Right lobe of liver (tissue), 6 donors: ENCODE measurements at regions not wholly inside any gene's neighbourhood (a gene's known extent, or its start where the extent isn't known, plus 50 kb on each side); places are given as distances from the start of the nearest gene placed in this dataset.
"Not testable (repeated sequence)": the region's sequence is repeated elsewhere in the genome, so short reads cannot be mapped to it uniquely, and the experiment has no call there.

Experiments used
- ATAC-seq, 4 donors: fragments of 200-7000 bp; cut with Tn5 transposase; one replicate each; pipeline ENCODE4 v1.9.1; 2020; ENCODE audit warnings: mild to moderate bottlenecking in 4 of 4, moderate library complexity in 4 of 4
- DNase-seq, 3 donors: peaks; one replicate each; pipeline ENCODE4 v3.0.0-alpha.2; 2020
- H3K27ac ChIP-seq, 3 donors: fragments of 200-600 bp; one replicate each; pipeline ENCODE4 v1.8.0; 2022
- H3K27me3 ChIP-seq, 2 donors: fragments of 200-600 bp; one replicate each; pipeline ENCODE4 v1.8.0; 2022
- H3K36me3 ChIP-seq, 4 donors: fragments of 200-600 bp; sonication (generic) in 1 of 4; one replicate each; pipeline versions ENCODE4 v1.5.1 to v1.8.0; 2017 to 2022; ENCODE audit warnings: control low read depth in 1 of 4
- H3K4me1 ChIP-seq, 4 donors: fragments of 200-600 bp; sonication (generic) in 1 of 4; one replicate each; pipeline versions ENCODE4 v1.5.1 to v1.8.0; 2017 to 2022; ENCODE audit warnings: control low read depth in 1 of 4
- H3K4me3 ChIP-seq, 3 donors: fragments of 200-600 bp; one replicate each; pipeline ENCODE4 v1.8.0; 2022
- H3K9me3 ChIP-seq, 4 donors: fragments of 200-600 bp; sonication (generic) in 1 of 4; one replicate each; pipeline versions ENCODE4 v1.5.1 to v1.8.0; 2017 to 2022; ENCODE audit warnings: control low read depth in 1 of 4
- POLR2A ChIP-seq: fragments of 450-650 bp; IDR thresholded peaks from one replicate; pipeline ENCODE4 v1.6.1; 2017; ENCODE audit warnings: antibody characterized with exemption, mild to moderate bottlenecking
- WGBS: methylation state at CpG from one replicate; pipeline ENCODE4 v1.1.6; 2018; ENCODE audit warnings: low coverage, low lambda C conversion rate; ENCODE audit not compliant: insufficient coverage; ENCODE audit errors: missing lambda C conversion rate; 5-methylcytosine and 5-hydroxymethylcytosine counted together
- intact Hi-C, 2 donors: fragments of 100-400 bp; cut with DNase I; formaldehyde crosslinking; loops; one replicate each; pipeline versions ENCODE4 v1.11.2 to v1.14.1; 2022
- TF ChIP-seq, protein P1 (sequence below), 4 donors: fragments of 200-600 bp in 3 of 4; fragments of 450-650 bp in 1 of 4; IDR thresholded peaks; one replicate each; pipeline versions ENCODE4 v1.5.1 to v1.8.0; 2016 to 2022; ENCODE audit warnings: antibody characterized with exemption in 4 of 4, mild to moderate bottlenecking in 2 of 4
- donor health status: DM: no; HTN: yes; CAD: no.
- donor health status: DM: no; HTN: no; CAD: no.
- donor health status: DM: no; HTN: no; CAD: no.
- donor health status: DM: no; HTN: yes; CAD: no.
- donor health status: DM: no; HTN: yes; CAD: no.

DNA sequence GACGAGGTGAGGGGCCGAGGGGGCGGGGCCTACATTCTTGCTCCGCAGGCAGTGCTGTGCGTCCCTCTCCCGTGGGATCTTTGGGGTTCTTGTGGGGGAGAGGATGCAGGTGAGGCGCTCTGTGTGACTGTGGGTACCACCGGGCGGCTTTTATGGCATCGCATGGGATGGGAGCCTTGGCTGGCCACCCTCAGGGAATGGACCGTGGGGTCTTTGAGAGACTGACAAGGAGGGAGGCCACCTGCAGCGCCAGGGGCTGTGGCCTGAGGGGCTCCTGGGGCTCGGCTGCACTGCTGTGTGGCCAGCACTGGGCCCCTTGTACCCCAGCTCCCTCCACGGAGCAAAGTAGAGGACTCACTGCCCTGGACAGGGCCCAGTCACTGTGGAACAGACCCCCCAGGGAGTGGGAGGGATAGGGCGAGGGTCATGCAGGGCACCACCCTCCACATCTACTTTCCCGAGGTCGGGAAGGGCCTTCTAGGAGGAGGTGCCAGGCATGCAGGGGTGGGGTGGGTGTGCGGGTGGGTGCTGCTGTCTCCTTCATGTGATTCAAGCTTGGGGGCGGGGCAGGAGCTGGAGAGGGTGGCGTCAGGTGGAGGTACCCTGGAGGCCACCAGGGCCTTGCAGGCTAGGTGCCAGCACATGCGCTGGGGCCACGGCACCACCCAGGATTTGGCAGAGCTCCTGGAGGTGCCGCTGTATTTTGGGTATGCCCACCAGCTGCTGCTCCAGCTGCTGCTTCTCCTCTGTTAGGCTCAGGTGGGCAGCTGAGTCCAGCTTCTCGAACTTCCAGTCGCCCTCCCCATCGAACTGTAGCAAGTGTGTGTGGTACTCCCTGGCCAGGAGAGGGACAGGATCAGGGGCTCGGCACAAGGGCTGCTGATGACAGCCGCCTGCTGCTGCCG, 1072.4 kb downstream of the RPIA start:
- TF ChIP-seq, protein P1, sequence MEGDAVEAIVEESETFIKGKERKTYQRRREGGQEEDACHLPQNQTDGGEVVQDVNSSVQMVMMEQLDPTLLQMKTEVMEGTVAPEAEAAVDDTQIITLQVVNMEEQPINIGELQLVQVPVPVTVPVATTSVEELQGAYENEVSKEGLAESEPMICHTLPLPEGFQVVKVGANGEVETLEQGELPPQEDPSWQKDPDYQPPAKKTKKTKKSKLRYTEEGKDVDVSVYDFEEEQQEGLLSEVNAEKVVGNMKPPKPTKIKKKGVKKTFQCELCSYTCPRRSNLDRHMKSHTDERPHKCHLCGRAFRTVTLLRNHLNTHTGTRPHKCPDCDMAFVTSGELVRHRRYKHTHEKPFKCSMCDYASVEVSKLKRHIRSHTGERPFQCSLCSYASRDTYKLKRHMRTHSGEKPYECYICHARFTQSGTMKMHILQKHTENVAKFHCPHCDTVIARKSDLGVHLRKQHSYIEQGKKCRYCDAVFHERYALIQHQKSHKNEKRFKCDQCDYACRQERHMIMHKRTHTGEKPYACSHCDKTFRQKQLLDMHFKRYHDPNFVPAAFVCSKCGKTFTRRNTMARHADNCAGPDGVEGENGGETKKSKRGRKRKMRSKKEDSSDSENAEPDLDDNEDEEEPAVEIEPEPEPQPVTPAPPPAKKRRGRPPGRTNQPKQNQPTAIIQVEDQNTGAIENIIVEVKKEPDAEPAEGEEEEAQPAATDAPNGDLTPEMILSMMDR (IDR thresholded peaks at IDR 0.05) = no peak
- no peak for TF ChIP-seq POLR2A
- H3K27me3 ChIP-seq = no peaks in the 10 kb centered on the region
- no peak overlapping the region for H3K27ac ChIP-seq
- intact Hi-C loops = no loop called here
- WGBS = 67% methylated on average over 18 of the region's 29 CpGs
- no peaks in the 10 kb centered on the region for H3K36me3 ChIP-seq
- ATAC-seq (peak in 1 of 4 donors; percentile 40), DNase-seq (peak; percentile 19 to 54 (median 49))
- H3K4me3 ChIP-seq = no peak overlapping the region
- H3K4me1 ChIP-seq = no peaks in the 10 kb centered on the region
- no peaks in the 10 kb centered on the region for H3K9me3 ChIP-seq

DNA sequence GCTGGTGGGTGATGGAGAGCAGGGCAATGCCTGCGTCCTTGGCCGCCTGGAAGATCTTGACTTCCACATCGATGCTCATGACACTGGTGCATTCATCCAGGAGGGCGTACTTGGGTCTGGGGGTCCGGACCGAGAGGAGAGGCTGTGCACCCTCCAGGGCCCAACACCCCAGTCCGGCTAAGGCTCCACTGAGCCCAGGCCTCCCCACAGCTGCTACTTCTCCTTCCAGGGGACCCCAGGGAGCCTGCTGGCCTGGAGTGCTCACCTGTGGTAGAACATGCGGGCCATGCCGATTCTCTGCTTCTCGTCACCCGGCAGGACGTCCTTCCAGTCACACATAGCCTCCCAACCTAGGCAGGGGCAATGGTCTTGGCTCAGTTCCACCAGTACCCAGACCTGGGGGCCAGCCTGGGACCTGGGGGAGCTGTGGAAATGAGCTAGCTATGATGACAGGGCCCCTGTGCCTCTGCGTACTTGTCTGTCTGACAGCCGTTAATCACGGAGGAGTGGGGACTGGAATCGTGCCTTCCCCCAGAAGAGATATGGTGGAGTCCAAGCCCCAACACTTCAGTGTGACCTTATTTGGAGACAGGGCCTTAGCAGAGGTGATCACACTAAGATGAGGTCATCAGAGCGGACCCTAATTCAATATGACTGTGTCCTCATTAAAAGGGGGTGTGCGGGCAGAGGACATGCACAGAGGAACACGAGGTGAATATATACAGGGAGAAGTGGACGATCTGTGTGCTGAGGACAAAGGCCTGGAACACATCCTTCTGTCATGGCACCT, 1073.3 kb downstream of the RPIA start:
- H3K9me3 ChIP-seq, intact Hi-C loops, H3K27ac ChIP-seq, ATAC-seq, H3K4me1 ChIP-seq, H3K27me3 ChIP-seq, H3K36me3 ChIP-seq, H3K4me3 ChIP-seq: not testable (repeated sequence)
- peak in 1 of 3 donors; percentile 56 for DNase-seq
- WGBS = 69% methylated on average over 14 of the region's 20 CpGs

DNA sequence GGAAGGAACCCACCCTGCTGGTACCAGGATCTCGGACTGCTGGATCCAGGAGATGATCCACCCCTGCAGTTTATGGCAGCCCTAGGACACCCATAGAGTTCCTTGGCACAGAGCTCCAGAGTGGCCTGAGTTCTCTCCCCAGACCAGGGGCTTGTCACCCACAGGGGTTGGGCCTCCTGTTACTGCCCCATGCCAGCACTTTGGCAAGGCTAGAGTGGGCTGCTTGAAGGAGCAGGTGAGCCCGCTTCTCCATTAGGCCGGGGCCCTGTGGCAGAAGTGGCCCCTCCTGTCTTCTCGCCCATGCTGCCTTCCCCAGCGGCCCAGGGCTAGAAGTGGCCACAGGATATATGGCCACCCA, 1073.9 kb downstream of the RPIA start:
- H3K27me3 ChIP-seq, H3K4me3 ChIP-seq, H3K36me3 ChIP-seq, intact Hi-C loops, H3K27ac ChIP-seq, H3K4me1 ChIP-seq, ATAC-seq, H3K9me3 ChIP-seq: not testable (repeated sequence)
- 33% methylated on average over 1 of the region's 5 CpGs for WGBS
- peak in 1 of 3 donors; percentile 52 for DNase-seq

DNA sequence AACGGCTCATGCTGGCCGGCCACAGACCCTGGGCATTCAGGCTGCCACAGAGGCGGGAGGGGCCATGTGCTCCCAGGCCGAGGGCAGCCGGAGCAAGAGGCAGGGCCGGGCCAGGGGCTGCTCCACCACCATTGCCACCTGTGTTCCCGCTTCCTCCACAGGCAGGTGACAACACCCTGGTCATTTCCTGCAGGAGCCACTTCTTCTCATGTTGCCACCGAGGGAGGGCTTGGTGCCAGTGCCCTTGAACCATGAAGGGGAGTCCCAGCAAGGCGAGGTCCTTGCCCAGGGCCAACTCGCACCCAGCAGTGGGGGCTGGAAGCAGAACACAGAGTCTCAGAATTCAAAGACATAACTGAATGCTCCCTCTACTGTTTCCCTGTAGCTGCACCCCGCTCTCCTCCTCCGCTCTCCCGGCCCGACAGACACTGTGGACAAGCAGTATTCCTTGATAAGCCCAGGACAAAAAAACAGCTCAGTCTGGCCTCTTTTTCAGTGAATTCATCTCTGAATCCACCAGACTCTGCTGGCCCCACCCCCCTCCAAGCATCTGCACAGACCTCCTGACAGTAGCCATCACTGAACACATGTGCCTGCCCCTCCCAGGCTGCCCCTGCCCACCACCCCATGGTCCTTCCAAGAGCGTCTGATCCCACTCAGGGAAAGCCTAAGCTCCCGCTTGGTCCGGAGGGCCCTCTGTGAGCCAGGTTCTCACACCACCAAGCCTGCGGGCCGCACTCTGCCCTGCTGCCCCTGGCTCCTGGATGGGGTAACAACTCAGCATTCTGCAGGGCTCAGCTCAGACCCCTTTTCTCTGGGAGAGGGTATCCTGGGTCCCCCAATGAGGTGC, 1074.9 kb downstream of the RPIA start:
- H3K4me1 ChIP-seq, H3K4me3 ChIP-seq, intact Hi-C loops, H3K36me3 ChIP-seq, H3K27ac ChIP-seq, ATAC-seq, H3K9me3 ChIP-seq, H3K27me3 ChIP-seq: not testable (repeated sequence)
- DNase-seq = peak in 2 of 3 donors; percentile 17 to 51
- 58% methylated on average over 10 of the region's 19 CpGs for WGBS

DNA sequence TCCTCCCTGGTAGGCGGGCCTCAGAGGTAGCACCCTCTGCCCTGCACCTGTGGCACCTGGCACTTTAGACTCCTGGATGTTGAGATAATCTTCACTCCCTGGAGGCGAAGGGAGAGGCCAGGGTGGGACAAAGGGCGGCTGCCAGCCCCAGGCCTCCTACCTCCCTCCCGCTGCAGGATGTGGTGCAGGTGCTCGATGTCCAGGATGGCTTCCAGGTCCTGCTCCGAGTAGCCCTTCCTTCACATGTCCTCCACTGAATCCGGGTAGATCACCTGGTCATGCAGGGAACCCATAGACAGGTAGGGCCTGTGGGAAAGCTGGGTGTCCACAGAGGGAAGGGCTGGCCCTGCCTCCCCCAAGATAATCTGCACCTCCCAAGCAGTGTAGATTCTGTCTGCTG, 1075.6 kb downstream of the RPIA start:
- peak in 1 of 3 donors; percentile 34 for DNase-seq
- ATAC-seq, H3K4me3 ChIP-seq, intact Hi-C loops, H3K4me1 ChIP-seq, H3K27ac ChIP-seq, H3K27me3 ChIP-seq, H3K36me3 ChIP-seq, H3K9me3 ChIP-seq: not testable (repeated sequence)
- 62% methylated on average over 5 of the region's 7 CpGs for WGBS

DNA sequence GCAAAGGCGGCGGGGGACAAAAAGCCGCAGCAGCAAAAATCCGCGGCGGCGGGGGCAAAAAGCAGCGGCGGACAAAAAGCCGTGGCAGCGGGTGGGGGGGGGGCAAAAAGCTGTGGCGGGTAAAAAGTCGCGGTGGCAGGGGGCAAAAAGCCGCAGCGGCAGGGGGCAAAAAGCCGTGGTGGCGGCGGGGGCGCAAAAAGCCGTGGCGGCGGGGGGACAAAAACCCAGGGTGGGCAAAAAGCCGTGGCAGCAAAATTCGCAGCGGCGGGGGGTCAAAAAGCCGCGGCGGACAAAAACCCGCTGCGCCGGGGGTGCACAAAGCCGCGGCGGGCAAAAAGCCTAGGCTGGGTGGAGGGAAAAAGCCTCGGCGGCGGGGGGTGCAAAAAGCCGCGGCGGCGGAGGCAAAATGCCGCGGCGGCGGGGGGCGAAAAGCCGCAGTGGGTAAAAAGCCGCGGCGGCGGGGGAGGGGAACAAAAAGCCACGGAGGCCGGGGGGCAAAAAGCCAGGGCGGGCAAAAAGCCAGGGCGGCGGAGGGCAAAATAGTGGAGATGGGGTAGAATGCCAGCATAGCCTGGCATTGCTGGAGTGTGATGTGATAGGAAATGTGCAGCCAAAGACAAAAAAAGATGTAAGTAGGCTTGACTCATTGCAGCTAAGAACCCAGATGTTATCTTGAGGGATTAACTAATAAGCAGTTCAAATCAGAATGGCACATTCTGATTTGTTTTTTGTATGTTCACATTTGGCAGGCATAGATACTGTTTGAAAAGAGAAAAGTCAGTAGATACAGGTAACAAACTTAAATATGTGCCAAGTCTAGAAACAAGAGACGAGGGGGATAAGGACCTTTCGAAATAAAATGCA, 1076.3 kb downstream of the RPIA start:
- Histone ChIP-seq H3K36me3 (no peaks in the 10 kb centered on the region), H3K4me3 (no peak overlapping the region), H3K4me1 (no peaks in the 10 kb centered on the region), H3K9me3 (peaks cover 0 to 9% (median 0%) of the 10 kb centered on the region in 4 donors), H3K27ac (no peak overlapping the region), H3K27me3 (no peaks in the 10 kb centered on the region)
- ATAC-seq = no peak
- peak; percentile 18 to 50 (median 49) for DNase-seq
- no peak for TF ChIP-seq POLR2A
- TF ChIP-seq, protein P1 (IDR thresholded peaks at IDR 0.05) = no peak
- intact Hi-C loops = no loop called here
- 20% methylated on average over 58 of the region's 60 CpGs for WGBS
